ENCODE measurements at regions not wholly inside any gene's neighbourhood (a gene's known extent, or its start where the extent isn't known, plus 50 kb on each side); places are given as distances from the start of the nearest gene placed in this dataset.
"Not testable (repeated sequence)": the region's sequence is repeated elsewhere in the genome, so short reads cannot be mapped to it uniquely, and the experiment has no call there.

- TF ChIP-seq CTCF, POLR2A (IDR thresholded peaks at IDR 0.05): not testable (repeated sequence)
These were observed 222.4 kb upstream of the PCDH9 start for GRCh38 chr13:67452526-67452925.
